A673 (cell line): ENCODE measurements at regions not wholly inside any gene's neighbourhood (a gene's known extent, or its start where the extent isn't known, plus 50 kb on each side); places are given as distances from the start of the nearest gene placed in this dataset.

Source experiments
- BruUV-seq: library from RNA; stranded (reverse); fragments of 400-500 nt; replicated peaks from 2 replicates; lab custom pipeline; 2021; lab: Mats Ljungman, UMichigan
- CTCF ChIA-PET: fragments of 300-600 bp; sonication (Branson Sonifier 250); formaldehyde crosslinking; loops from one replicate; lab custom pipeline; 2022; ENCODE audit warnings: antibody characterized with exemption; lab: Charles Lee
- POLR2A ChIA-PET: fragments of 300-600 bp; sonication (Branson Sonifier 250); formaldehyde crosslinking; loops from one replicate; lab custom pipeline; 2022; ENCODE audit warnings: antibody characterized with exemption; ENCODE audit not compliant: low non-redundant PET; lab: Charles Lee
- DNase-seq: peaks from one replicate; pipeline ENCODE4 v3.0.0-alpha.2; 2015; ENCODE audit warnings: low spot score
- H3K27ac ChIP-seq: fragments of 200-600 bp; sonication (generic); 2 replicates; pipeline ENCODE4 v1.5.1; 2016; ENCODE audit warnings: mixed run types, low read depth, mild to moderate bottlenecking, mixed read lengths, antibody characterized with exemption, low read length; ENCODE audit not compliant: poor library complexity, severe bottlenecking
- H3K27me3 ChIP-seq: fragments of 200-600 bp; sonication (generic); replicated peaks from 2 replicates; pipeline ENCODE4 v1.6.1; 2017; ENCODE audit warnings: mixed run types, low read depth, mild to moderate bottlenecking, mixed read lengths, antibody characterized with exemption, low read length; ENCODE audit not compliant: insufficient read depth, poor library complexity
- H3K36me3 ChIP-seq: fragments of 200-600 bp; sonication (generic); 2 replicates; pipeline ENCODE4 v1.6.1; 2016; ENCODE audit warnings: mixed run types, mild to moderate bottlenecking, mixed read lengths, antibody characterized with exemption, low read length; ENCODE audit not compliant: insufficient read depth, poor library complexity, severe bottlenecking
- H3K4me1 ChIP-seq: fragments of 200-600 bp; sonication (generic); 2 replicates; pipeline ENCODE4 v1.6.1; 2017; ENCODE audit warnings: mixed run types, mild to moderate bottlenecking, mixed read lengths, antibody characterized with exemption, low read length; ENCODE audit not compliant: insufficient read depth, poor library complexity, severe bottlenecking
- H3K4me3 ChIP-seq: fragments of 200-600 bp; sonication (generic); 2 replicates; pipeline ENCODE4 v1.5.1; 2016; ENCODE audit warnings: low read depth, mixed run types, mild to moderate bottlenecking, mixed read lengths, low read length; ENCODE audit not compliant: poor library complexity, severe bottlenecking
- H3K9me3 ChIP-seq: fragments of 200-600 bp; sonication (generic); 2 replicates; pipeline ENCODE4 v1.6.1; 2016; ENCODE audit warnings: mixed run types, low read depth, mild to moderate bottlenecking, mixed read lengths, antibody characterized with exemption, low read length; ENCODE audit not compliant: poor library complexity, severe bottlenecking
- EZH2 ChIP-seq: fragments of 200-600 bp; sonication (generic); IDR thresholded peaks from 2 replicates; pipeline ENCODE4 v1.6.1; 2017; ENCODE audit warnings: borderline replicate concordance, low read depth, mild to moderate bottlenecking, mixed read lengths, antibody characterized with exemption, low read length; ENCODE audit not compliant: poor library complexity, severe bottlenecking
- intact Hi-C: fragments of 100-400 bp; cut with micrococcal nuclease; formaldehyde crosslinking; loops from one replicate; pipeline ENCODE4 v1.10.0; 2022; ENCODE audit not compliant: unreplicated experiment
- TF ChIP-seq, protein P1 (sequence below): fragments of 300-800, 200-600 bp; sonication (generic); conservative IDR thresholded peaks from 2 replicates; pipeline ENCODE4 v1.5.1; 2017; ENCODE audit warnings: low read depth, mild to moderate bottlenecking, antibody characterized with exemption, low read length, moderate library complexity, mixed read lengths

DNA sequence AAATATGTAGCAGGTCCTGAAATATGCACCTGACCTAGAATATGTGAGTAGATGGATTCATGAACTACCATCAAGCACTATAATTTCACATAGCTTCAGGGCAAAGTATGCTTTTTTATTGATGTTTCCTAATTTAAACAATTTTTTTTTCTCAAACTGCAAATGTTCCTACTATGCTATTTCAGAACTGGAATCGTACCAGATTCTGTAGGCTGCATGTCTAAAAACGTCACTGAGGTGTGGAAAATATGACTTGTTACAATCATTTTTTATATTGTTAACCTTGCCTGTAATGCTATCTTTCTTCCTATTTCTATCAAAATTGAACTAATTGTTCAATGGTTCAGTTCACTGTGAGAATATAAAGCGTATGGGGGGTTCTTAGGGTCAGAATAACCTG is 78.0 kb upstream of the RERGL start:
- CTCF ChIA-PET: no interaction called here
- intact Hi-C loops: no loop called here
- Histone ChIP-seq H3K9me3 (peaks cover 8% of the 10 kb centered on the region), H3K27me3 (no peaks in the 10 kb centered on the region), H3K4me1 (no peaks in the 10 kb centered on the region), H3K27ac (no peak overlapping the region), H3K4me3 (no peak overlapping the region), H3K36me3 (no peaks in the 10 kb centered on the region)
- TF ChIP-seq, protein P1, sequence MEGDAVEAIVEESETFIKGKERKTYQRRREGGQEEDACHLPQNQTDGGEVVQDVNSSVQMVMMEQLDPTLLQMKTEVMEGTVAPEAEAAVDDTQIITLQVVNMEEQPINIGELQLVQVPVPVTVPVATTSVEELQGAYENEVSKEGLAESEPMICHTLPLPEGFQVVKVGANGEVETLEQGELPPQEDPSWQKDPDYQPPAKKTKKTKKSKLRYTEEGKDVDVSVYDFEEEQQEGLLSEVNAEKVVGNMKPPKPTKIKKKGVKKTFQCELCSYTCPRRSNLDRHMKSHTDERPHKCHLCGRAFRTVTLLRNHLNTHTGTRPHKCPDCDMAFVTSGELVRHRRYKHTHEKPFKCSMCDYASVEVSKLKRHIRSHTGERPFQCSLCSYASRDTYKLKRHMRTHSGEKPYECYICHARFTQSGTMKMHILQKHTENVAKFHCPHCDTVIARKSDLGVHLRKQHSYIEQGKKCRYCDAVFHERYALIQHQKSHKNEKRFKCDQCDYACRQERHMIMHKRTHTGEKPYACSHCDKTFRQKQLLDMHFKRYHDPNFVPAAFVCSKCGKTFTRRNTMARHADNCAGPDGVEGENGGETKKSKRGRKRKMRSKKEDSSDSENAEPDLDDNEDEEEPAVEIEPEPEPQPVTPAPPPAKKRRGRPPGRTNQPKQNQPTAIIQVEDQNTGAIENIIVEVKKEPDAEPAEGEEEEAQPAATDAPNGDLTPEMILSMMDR: no peak
- TF ChIP-seq EZH2: no peak
- POLR2A ChIA-PET: no interaction called here
- no peak for DNase-seq
- no TSS peak for BruUV-seq

DNA sequence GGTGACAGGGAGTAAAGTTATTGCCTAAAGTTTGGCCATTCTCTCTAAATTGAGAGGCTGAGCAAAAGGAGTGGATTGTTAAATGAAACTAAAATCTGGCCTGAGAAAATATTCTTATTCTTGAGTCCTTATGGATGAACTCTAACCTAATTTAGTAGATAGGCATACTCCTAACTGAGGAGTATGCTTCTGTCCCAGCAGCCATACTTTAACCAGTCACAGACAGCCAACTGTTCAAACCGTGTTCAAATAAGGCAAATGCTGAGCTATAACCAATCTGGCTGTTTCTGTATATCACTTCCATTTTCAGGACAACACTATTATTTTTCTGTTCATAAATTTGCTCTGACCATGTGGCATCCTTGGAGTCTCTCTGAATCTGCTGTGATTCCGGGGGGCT is 75.9 kb upstream of the RERGL start:
- intact Hi-C loops: no loop called here
- ChIA-PET POLR2A (no interaction called here), CTCF (no interaction called here)
- BruUV-seq: no TSS peak
- H3K27me3 ChIP-seq: no peaks in the 10 kb centered on the region
- H3K9me3 ChIP-seq: no peaks in the 10 kb centered on the region
- no peaks in the 10 kb centered on the region for H3K36me3 ChIP-seq
- H3K4me3 ChIP-seq: no peak overlapping the region
- DNase-seq: no peak
- no peak overlapping the region for H3K27ac ChIP-seq
- TF ChIP-seq EZH2: no peak
- TF ChIP-seq, protein P1: no peak
- H3K4me1 ChIP-seq: no peaks in the 10 kb centered on the region

DNA sequence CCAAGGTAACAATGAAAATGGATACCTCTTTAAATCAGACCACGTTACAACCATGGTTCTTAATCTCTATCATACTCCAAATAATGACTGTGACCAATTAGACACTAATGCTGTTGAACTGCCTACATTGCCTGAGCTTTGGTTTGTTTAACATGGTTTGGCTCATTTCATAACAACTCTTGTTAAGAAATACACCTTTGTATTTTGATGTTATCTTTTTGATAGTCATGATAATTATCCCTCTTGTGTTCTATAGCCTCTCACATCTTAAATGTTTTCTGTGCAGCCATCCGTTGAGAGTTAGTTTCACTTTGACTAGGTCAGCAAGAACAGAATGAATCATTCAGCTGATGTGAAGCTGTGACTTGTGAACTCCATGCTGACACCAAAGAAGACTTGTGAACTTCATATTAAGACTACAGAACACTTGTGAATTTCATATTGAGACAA is 75.5 kb upstream of the RERGL start:
- no peak for TF ChIP-seq EZH2
- TF ChIP-seq, protein P1: no peak
- no peaks in the 10 kb centered on the region for H3K9me3 ChIP-seq
- no peaks in the 10 kb centered on the region for H3K4me1 ChIP-seq
- H3K36me3 ChIP-seq: no peaks in the 10 kb centered on the region
- no peak overlapping the region for H3K4me3 ChIP-seq
- ChIA-PET POLR2A (no interaction called here), CTCF (no interaction called here)
- H3K27me3 ChIP-seq: no peaks in the 10 kb centered on the region
- intact Hi-C loops: no loop called here
- no peak for DNase-seq
- no TSS peak for BruUV-seq
- H3K27ac ChIP-seq: no peak overlapping the region
